Activated naive CD4-positive, alpha-beta T cell (primary cell): ENCODE measurements at regions not wholly inside any gene's neighbourhood (a gene's known extent, or its start where the extent isn't known, plus 50 kb on each side); places are given as distances from the start of the nearest gene placed in this dataset.

Experiments
- DNase-seq, 4 experiments: peaks; one replicate each; lab custom pipeline; 2025; lab: John Stamatoyannopoulos, UW

- no peak for DNase-seq
Measured at GRCh38 chr22:42330170-42330569, 59.7 kb upstream of the TCF20 start.

GRCh38 chr22:42329504-42329903 lies 59.1 kb upstream of the TCF20 start:
- no peak for DNase-seq

- DNase-seq, result no peak
Measured at GRCh38 chr22:42328784-42329145, 58.3 kb upstream of the TCF20 start.

GRCh38 chr22:42328130-42328783 lies 57.8 kb upstream of the TCF20 start:
- DNase-seq, result no peak

- DNase-seq, result no peak
Measured at GRCh38 chr22:42327462-42328129, 57.1 kb upstream of the TCF20 start.

GRCh38 chr22:42326801-42327200 lies 56.3 kb upstream of the TCF20 start:
- no peak for DNase-seq

GRCh38 chr22:42326301-42326700 lies 55.8 kb upstream of the TCF20 start:
- no peak for DNase-seq

- DNase-seq, result peak in 1 of 4 experiments; percentile 9
Measured at GRCh38 chr22:42324990-42325710, 54.7 kb upstream of the TCF20 start.

- DNase-seq, result no peak
Measured at GRCh38 chr22:42324566-42324965, 54.1 kb upstream of the TCF20 start.

GRCh38 chr22:42323971-42324370 lies 53.5 kb upstream of the TCF20 start:
- no peak for DNase-seq

GRCh38 chr22:42322562-42322926 lies 52.1 kb upstream of the TCF20 start:
- DNase-seq, result no peak

GRCh38 chr22:42321908-42322561 lies 51.6 kb upstream of the TCF20 start:
- no peak for DNase-seq

- no peak for DNase-seq
Measured at GRCh38 chr22:42320443-42321416, 50.3 kb upstream of the TCF20 start.
